ENCODE measurements at regions not wholly inside any gene's neighbourhood (a gene's known extent, or its start where the extent isn't known, plus 50 kb on each side); places are given as distances from the start of the nearest gene placed in this dataset.

DNA sequence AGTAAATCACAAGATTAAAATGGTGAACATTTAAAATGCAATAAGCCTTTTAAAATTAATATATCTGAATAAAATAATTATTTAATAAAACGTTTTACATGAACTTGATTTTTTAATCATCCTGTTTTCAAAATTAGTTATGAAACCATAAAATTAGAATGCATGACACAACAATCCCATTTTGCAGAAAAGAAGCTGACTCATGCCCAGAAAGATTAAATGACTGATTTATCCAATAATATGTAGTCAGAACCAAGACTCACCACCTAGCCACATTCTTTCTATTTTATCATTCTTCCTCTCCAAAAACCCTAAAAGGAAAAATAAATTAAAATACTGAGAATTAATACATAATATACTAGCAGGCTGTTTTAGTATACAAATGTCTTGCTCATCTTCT is 83.0 kb upstream of the LGR5 start:
- ChIA-PET POLR2A (no interaction called here), CTCF (no interaction called here)
- BruUV-seq (replicated peaks), result no TSS peak
- Histone ChIP-seq H4K20me1 (replicated peaks; ENCODE audit: control insufficient read depth, extremely low read depth, insufficient read depth, low read length) (no peaks in the 10 kb centered on the region), H3K36me3 (ENCODE audit: control insufficient read depth in 2 of 2, extremely low read depth in 1 of 2, insufficient read depth in 2 of 2, low read length in 2 of 2) (no peaks in the 10 kb centered on the region), H3K9me3 (replicated peaks; ENCODE audit: control insufficient read depth, insufficient read depth, low read length) (no peaks in the 10 kb centered on the region), H3K4me2 (ENCODE audit: insufficient read depth, low read length) (no peak overlapping the region), H3K9ac (replicated peaks; ENCODE audit: extremely low read depth, insufficient read depth, low read length) (no peak overlapping the region), H3K4me1 (ENCODE audit: control insufficient read depth, extremely low read depth, insufficient read depth, low read length) (no peaks in the 10 kb centered on the region), H3K27ac (ENCODE audit: insufficient read depth, low read depth, low read length) (no peak overlapping the region), H3K4me3 (replicated peaks in 1 of 3; ENCODE audit: insufficient read depth in 1 of 3, low read depth in 1 of 3, low read length in 3 of 3) (no peak overlapping the region), H2AFZ (ENCODE audit: low read depth, low read length) (no peak overlapping the region), H3K9me1 (replicated peaks; ENCODE audit: control insufficient read depth, extremely low read depth, insufficient read depth, low read length) (no peaks in the 10 kb centered on the region), H3K27me3 (ENCODE audit: control insufficient read depth in 2 of 2, insufficient read depth in 2 of 2, low read length in 2 of 2) (no peaks in the 10 kb centered on the region), H3K79me2 (ENCODE audit: control insufficient read depth, insufficient read depth, low read length) (no peaks in the 10 kb centered on the region)
- dilution Hi-C loops (cut with MboI; ENCODE audit: extremely low pct_ligation_motif_present, low sequenced_read_pairs) (no loop called here), intact Hi-C loops (cut with micrococcal nuclease) (no loop called here)
- FAIRE-seq (no peak), DNase-seq (ENCODE audit: low read depth, low spot score) (no peak)
- TF ChIP-seq GATA2 (IDR thresholded peaks at IDR 0.05; ENCODE audit: insufficient read depth, insufficient read length, low read depth, low read length) (no peak), POLR2AphosphoS5 (IDR thresholded peaks at IDR 0.05; ENCODE audit: insufficient read depth, low read depth, low read length) (no peak), MYC (IDR thresholded peaks at IDR 0.05; ENCODE audit: low read depth, low read length) (no peak), JUN (IDR thresholded peaks at IDR 0.05; ENCODE audit: borderline replicate concordance, insufficient read depth, insufficient read length, low read depth) (no peak), EZH2 (IDR thresholded peaks at IDR 0.05; ENCODE audit: borderline replicate concordance, low read depth, low read length, severe bottlenecking) (no peak), FOS (IDR thresholded peaks at IDR 0.05; ENCODE audit: borderline replicate concordance, insufficient read depth, low read length) (no peak), POLR2A (IDR thresholded peaks at IDR 0.05; ENCODE audit: low read depth, low read length) (no peak)
- TF ChIP-seq, protein P1, sequence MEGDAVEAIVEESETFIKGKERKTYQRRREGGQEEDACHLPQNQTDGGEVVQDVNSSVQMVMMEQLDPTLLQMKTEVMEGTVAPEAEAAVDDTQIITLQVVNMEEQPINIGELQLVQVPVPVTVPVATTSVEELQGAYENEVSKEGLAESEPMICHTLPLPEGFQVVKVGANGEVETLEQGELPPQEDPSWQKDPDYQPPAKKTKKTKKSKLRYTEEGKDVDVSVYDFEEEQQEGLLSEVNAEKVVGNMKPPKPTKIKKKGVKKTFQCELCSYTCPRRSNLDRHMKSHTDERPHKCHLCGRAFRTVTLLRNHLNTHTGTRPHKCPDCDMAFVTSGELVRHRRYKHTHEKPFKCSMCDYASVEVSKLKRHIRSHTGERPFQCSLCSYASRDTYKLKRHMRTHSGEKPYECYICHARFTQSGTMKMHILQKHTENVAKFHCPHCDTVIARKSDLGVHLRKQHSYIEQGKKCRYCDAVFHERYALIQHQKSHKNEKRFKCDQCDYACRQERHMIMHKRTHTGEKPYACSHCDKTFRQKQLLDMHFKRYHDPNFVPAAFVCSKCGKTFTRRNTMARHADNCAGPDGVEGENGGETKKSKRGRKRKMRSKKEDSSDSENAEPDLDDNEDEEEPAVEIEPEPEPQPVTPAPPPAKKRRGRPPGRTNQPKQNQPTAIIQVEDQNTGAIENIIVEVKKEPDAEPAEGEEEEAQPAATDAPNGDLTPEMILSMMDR (IDR thresholded peaks at IDR 0.05; ENCODE audit: extremely low read depth in 1 of 2, insufficient read depth in 1 of 2, low read depth in 1 of 2, low read length in 2 of 2), result no peak
- TF ChIP-seq, protein P2, sequence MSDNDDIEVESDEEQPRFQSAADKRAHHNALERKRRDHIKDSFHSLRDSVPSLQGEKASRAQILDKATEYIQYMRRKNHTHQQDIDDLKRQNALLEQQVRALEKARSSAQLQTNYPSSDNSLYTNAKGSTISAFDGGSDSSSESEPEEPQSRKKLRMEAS (IDR thresholded peaks at IDR 0.05; ENCODE audit: insufficient read depth, insufficient read length), result no peak
